MG63 (cell line): ENCODE measurements at regions not wholly inside any gene's neighbourhood (a gene's known extent, or its start where the extent isn't known, plus 50 kb on each side); places are given as distances from the start of the nearest gene placed in this dataset.

Source experiments
- DNase-seq: peaks from one replicate; pipeline ENCODE4 v3.0.0-alpha.2; 2020
- H3K27me3 ChIP-seq: fragments of 250-450 bp; sonication (Bioruptor Pico); 2 replicates; pipeline ENCODE4 v1.5.1; 2020; ENCODE audit warnings: mild to moderate bottlenecking, moderate library complexity
- H3K36me3 ChIP-seq: fragments of 250-450 bp; sonication (Bioruptor Pico); 2 replicates; pipeline ENCODE4 v1.5.1; 2020; ENCODE audit warnings: mild to moderate bottlenecking, moderate library complexity
- H3K4me3 ChIP-seq: fragments of 250-450 bp; sonication (Bioruptor Pico); 2 replicates; pipeline ENCODE4 v1.5.1; 2020; ENCODE audit warnings: mild to moderate bottlenecking, moderate library complexity
- H3K9me3 ChIP-seq: fragments of 250-450 bp; sonication (Bioruptor Pico); 2 replicates; pipeline ENCODE4 v1.5.1; 2020; ENCODE audit warnings: mild to moderate bottlenecking, moderate library complexity

DNA sequence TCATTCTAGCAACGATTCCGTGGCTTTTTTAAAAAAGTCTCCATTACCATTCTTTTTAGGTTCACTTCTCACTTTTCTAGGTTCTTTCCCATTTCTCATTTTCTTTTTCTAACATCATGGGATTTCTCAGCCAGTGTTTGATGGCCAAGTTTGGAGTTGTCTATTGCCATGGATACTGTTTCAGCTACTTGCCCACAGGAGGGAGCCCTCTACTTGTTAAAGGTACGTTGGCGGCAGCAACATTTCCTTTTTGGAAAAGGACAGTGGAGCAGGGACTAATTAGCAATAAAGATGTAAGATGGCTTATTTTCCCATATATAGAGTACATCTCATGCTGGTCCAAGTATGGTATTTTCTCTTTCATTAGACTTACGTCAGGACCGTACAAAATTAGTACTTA lies 2257.5 kb upstream of the C9orf72 start:
- no peaks in the 10 kb centered on the region for H3K36me3 ChIP-seq
- H3K9me3 ChIP-seq: no peaks in the 10 kb centered on the region
- DNase-seq: no peak

GRCh38 chr9:29838491-29839020 lies 2265.3 kb upstream of the C9orf72 start:
- H3K4me3 ChIP-seq: no peak overlapping the region
- no peak for DNase-seq
- H3K27me3 ChIP-seq: no peaks in the 10 kb centered on the region
- no peaks in the 10 kb centered on the region for H3K36me3 ChIP-seq
- H3K9me3 ChIP-seq: no peaks in the 10 kb centered on the region

More for the DNA sequence above, 2257.5 kb upstream of the C9orf72 start:
- Histone ChIP-seq H3K4me3 (no peak overlapping the region), H3K27me3 (no peaks in the 10 kb centered on the region)

DNA sequence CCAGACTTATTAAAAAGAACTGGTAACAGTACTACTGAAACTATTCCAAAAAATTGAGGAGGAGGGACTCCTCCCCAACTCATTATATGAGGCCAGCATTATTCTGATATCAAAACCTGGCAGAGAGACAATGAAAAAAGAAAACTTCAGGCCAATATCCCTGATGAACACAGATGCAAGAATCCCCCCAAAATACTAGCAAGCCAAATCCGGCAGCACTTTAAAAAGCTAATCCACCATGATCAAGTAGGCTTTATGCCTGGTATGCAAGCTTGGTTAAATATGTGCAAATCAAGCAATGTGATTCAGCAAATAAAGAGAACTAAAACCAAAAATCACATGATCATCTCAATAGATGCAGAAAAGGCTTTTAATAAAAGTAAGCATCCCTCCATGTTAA lies 2271.0 kb upstream of the C9orf72 start:
- DNase-seq: no peak
- no peaks in the 10 kb centered on the region for H3K27me3 ChIP-seq
- H3K36me3 ChIP-seq: no peaks in the 10 kb centered on the region
- H3K9me3 ChIP-seq: no peaks in the 10 kb centered on the region
- H3K4me3 ChIP-seq: no peak overlapping the region

DNA sequence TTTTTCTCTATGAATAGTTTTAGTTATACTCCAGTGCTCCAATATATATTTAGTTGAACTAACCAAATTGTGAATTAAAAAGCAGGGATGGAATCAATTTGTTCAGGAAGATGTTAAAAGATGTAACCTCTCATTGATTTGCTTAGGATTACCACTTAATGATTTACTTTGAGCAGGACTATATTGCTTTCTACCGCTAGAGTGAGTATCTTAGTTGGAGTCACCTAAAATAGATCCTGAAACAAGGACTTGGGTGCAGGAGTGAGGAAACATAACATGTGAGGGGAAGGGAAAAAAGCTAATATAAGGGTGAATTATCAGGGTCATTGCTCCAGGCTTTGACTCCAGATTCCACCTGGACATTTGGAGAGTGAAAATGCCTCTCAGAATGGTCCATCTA lies 2277.4 kb upstream of the C9orf72 start:
- Histone ChIP-seq H3K27me3 (no peaks in the 10 kb centered on the region), H3K4me3 (no peak overlapping the region), H3K36me3 (no peaks in the 10 kb centered on the region), H3K9me3 (no peaks in the 10 kb centered on the region)
- no peak for DNase-seq

- no peaks in the 10 kb centered on the region for H3K36me3 ChIP-seq
- H3K9me3 ChIP-seq: no peaks in the 10 kb centered on the region
- H3K4me3 ChIP-seq: no peak overlapping the region
- H3K27me3 ChIP-seq: no peaks in the 10 kb centered on the region
- no peak for DNase-seq
Measured at GRCh38 chr9:29861803-29862202, 2288.5 kb upstream of the C9orf72 start.

GRCh38 chr9:29865764-29866313 lies 2292.6 kb upstream of the C9orf72 start:
- Histone ChIP-seq H3K36me3 (no peaks in the 10 kb centered on the region), H3K4me3 (no peak overlapping the region), H3K27me3 (no peaks in the 10 kb centered on the region), H3K9me3 (no peaks in the 10 kb centered on the region)
- no peak for DNase-seq

- no peak for DNase-seq
- Histone ChIP-seq H3K9me3 (no peaks in the 10 kb centered on the region), H3K4me3 (no peak overlapping the region), H3K36me3 (no peaks in the 10 kb centered on the region), H3K27me3 (no peaks in the 10 kb centered on the region)
Measured at GRCh38 chr9:29866556-29866955, 2293.3 kb upstream of the C9orf72 start.

DNA sequence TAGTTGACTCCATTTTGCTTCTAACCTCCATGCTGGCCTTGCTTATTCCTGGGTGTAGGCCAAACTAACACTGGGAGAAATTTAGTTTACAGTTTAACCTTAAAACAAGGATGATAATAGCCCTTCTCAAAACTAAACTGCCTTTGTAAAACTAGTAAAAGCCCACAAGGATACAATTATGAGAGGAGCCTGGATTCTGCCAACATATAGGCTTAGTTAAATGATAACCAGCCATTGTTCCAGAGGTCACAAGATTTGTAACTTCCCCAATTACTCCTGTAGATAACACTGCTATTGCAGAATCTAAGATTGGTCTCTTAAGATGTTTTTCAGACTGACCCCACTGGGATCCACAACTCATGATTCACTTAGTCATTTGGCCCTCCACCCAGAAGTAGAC lies 2300.3 kb upstream of the C9orf72 start:
- DNase-seq: no peak
- H3K27me3 ChIP-seq: no peaks in the 10 kb centered on the region
- H3K9me3 ChIP-seq: no peaks in the 10 kb centered on the region

GRCh38 chr9:29875547-29875946 lies 2302.3 kb upstream of the C9orf72 start:
- Histone ChIP-seq H3K27me3 (no peaks in the 10 kb centered on the region), H3K9me3 (no peaks in the 10 kb centered on the region), H3K36me3 (no peaks in the 10 kb centered on the region), H3K4me3 (no peak overlapping the region)
- DNase-seq: no peak

More for the DNA sequence above, 2300.3 kb upstream of the C9orf72 start:
- no peaks in the 10 kb centered on the region for H3K36me3 ChIP-seq
- no peak overlapping the region for H3K4me3 ChIP-seq

GRCh38 chr9:29882767-29883166 lies 2309.5 kb upstream of the C9orf72 start:
- no peaks in the 10 kb centered on the region for H3K9me3 ChIP-seq
- no peaks in the 10 kb centered on the region for H3K27me3 ChIP-seq
- H3K4me3 ChIP-seq: no peak overlapping the region
- no peaks in the 10 kb centered on the region for H3K36me3 ChIP-seq
- no peak for DNase-seq

DNA sequence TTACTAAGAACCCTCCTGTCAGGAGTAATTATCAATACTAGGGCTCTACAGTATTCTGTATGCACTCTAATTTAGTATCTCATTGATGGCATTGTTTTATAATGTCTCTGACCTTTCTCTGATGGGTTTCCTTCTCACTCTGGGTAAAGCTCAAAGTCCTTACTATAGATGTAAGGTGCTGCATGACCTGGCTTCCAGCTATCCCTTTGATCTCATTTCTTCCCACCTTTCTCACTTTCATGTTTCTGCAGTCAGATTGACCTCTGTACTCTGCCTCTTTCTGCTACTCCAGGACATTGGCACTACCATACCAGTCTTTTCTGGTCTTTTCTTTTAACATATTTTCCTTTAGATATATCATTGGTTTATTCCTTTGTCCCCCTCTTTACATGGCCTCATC lies 2332.8 kb upstream of the C9orf72 start:
- Histone ChIP-seq H3K36me3 (no peaks in the 10 kb centered on the region), H3K4me3 (no peak overlapping the region), H3K9me3 (no peaks in the 10 kb centered on the region), H3K27me3 (no peaks in the 10 kb centered on the region)
- no peak for DNase-seq

DNA sequence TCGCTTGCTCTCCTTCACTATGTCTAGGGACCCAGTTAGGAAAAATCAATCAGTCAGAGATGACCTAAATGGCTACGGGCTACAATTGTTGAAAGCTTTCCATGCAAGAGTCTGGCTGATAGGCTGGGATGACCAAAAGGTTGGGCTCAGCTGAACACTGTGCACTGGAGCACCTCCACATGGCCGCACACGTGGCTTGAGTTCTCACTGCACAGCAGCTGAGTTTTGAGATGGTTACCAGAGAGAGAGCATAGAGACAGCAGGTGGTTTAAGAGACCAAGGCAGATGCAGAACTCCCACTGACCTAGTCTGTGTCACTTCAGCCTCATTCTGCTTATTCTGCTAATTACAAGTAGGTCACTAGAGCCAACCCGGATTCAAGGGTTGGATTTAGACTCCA lies 2354.8 kb upstream of the C9orf72 start:
- Histone ChIP-seq H3K9me3 (no peaks in the 10 kb centered on the region), H3K36me3 (no peaks in the 10 kb centered on the region), H3K27me3 (no peaks in the 10 kb centered on the region), H3K4me3 (no peak overlapping the region)
- DNase-seq: no peak

DNA sequence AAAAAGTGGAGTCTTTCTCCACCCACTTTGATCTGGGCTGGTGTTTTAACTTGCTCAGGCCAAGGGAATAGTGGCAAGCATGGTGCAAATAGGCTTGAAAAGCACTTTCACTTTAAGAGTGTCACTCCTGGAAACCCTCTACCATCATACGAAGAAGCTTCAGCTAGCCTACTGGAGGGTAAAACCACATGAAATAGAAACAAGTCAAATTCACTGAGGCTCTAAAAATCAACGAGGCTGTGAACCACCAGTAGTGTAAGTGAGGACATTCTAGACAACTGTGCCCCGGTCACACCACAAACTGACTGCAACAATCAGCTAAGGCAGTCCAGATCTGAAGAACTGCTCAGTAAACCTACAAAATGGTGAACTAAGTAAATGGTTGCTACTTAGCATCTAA lies 2366.3 kb upstream of the C9orf72 start:
- H3K9me3 ChIP-seq: no peaks in the 10 kb centered on the region
- H3K36me3 ChIP-seq: no peaks in the 10 kb centered on the region
- no peak for DNase-seq
- no peak overlapping the region for H3K4me3 ChIP-seq
- H3K27me3 ChIP-seq: no peaks in the 10 kb centered on the region

- DNase-seq: no peak
- Histone ChIP-seq H3K9me3 (no peaks in the 10 kb centered on the region), H3K27me3 (no peaks in the 10 kb centered on the region), H3K36me3 (no peaks in the 10 kb centered on the region), H3K4me3 (no peak overlapping the region)
Measured at GRCh38 chr9:29945012-29945411, 2371.7 kb upstream of the C9orf72 start.

GRCh38 chr9:29958469-29958868 lies 2385.2 kb upstream of the C9orf72 start:
- Histone ChIP-seq H3K9me3 (no peaks in the 10 kb centered on the region), H3K27me3 (no peaks in the 10 kb centered on the region), H3K4me3 (no peak overlapping the region), H3K36me3 (no peaks in the 10 kb centered on the region)
- no peak for DNase-seq

GRCh38 chr9:29965834-29966233 lies 2392.6 kb upstream of the C9orf72 start:
- no peaks in the 10 kb centered on the region for H3K27me3 ChIP-seq

DNA sequence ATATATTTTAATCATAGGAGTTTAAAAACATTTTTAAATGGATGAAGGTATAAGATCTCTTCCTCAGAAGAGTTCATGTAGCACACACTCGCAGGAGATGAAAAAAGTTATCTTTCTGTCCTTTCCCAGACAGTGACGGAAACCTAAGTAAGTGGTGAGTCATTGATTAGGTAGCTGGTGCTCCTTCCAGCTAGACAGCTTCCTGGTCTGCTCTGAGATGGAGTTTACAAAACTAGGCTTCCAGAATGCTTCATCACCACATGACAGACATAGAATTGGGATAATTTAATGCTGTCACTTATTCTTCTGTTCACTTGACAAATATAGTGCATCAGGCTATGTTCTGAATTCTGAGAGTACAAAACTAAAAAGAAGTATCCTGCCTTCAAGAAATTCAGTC lies 2393.0 kb upstream of the C9orf72 start:
- Histone ChIP-seq H3K9me3 (no peaks in the 10 kb centered on the region), H3K4me3 (no peak overlapping the region), H3K27me3 (no peaks in the 10 kb centered on the region), H3K36me3 (no peaks in the 10 kb centered on the region)
- DNase-seq: no peak

More at GRCh38 chr9:29965834-29966233, 2392.6 kb upstream of the C9orf72 start:
- no peaks in the 10 kb centered on the region for H3K9me3 ChIP-seq
- H3K36me3 ChIP-seq: no peaks in the 10 kb centered on the region
- no peak overlapping the region for H3K4me3 ChIP-seq
- no peak for DNase-seq

GRCh38 chr9:29968831-29969230 lies 2395.6 kb upstream of the C9orf72 start:
- Histone ChIP-seq H3K9me3 (no peaks in the 10 kb centered on the region), H3K36me3 (no peaks in the 10 kb centered on the region), H3K27me3 (no peaks in the 10 kb centered on the region), H3K4me3 (no peak overlapping the region)
- DNase-seq: no peak

GRCh38 chr9:29969408-29969807 lies 2396.1 kb upstream of the C9orf72 start:
- no peak for DNase-seq

More at GRCh38 chr9:29969408-29969807, 2396.1 kb upstream of the C9orf72 start:
- Histone ChIP-seq H3K4me3 (no peak overlapping the region), H3K27me3 (no peaks in the 10 kb centered on the region), H3K36me3 (no peaks in the 10 kb centered on the region), H3K9me3 (no peaks in the 10 kb centered on the region)
